ENCODE measurements at regions not wholly inside any gene's neighbourhood (a gene's known extent, or its start where the extent isn't known, plus 50 kb on each side); places are given as distances from the start of the nearest gene placed in this dataset.

GRCh38 chr3:141814375-141814774 is 51.2 kb downstream of the GRK7 start:
- 94 to 96% methylated on average over 2 of the region's 2 CpGs for WGBS, 2 donors
- DNase-seq (ENCODE audit: low spot score in 2 of 2): no peak
- TF ChIP-seq, protein P1, sequence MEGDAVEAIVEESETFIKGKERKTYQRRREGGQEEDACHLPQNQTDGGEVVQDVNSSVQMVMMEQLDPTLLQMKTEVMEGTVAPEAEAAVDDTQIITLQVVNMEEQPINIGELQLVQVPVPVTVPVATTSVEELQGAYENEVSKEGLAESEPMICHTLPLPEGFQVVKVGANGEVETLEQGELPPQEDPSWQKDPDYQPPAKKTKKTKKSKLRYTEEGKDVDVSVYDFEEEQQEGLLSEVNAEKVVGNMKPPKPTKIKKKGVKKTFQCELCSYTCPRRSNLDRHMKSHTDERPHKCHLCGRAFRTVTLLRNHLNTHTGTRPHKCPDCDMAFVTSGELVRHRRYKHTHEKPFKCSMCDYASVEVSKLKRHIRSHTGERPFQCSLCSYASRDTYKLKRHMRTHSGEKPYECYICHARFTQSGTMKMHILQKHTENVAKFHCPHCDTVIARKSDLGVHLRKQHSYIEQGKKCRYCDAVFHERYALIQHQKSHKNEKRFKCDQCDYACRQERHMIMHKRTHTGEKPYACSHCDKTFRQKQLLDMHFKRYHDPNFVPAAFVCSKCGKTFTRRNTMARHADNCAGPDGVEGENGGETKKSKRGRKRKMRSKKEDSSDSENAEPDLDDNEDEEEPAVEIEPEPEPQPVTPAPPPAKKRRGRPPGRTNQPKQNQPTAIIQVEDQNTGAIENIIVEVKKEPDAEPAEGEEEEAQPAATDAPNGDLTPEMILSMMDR (IDR thresholded peaks at IDR 0.05): no peak
- TF ChIP-seq POLR2A (IDR thresholded peaks at IDR 0.05): no peak
- no peak overlapping the region for H3K4me3 ChIP-seq (ENCODE audit: low read depth, poor library complexity, severe bottlenecking)
- intact Hi-C loops (cut with DNase I; ENCODE audit: low total_unique reads): no loop called here

GRCh38 chr3:141815667-141816066 is 52.5 kb downstream of the GRK7 start:
- DNase-seq (ENCODE audit: low spot score in 2 of 2): peak in 1 of 2 donors; percentile 4
- TF ChIP-seq, protein P1 (IDR thresholded peaks at IDR 0.05): no peak
- TF ChIP-seq POLR2A (IDR thresholded peaks at IDR 0.05): no peak
- H3K4me3 ChIP-seq (ENCODE audit: low read depth, poor library complexity, severe bottlenecking): no peak overlapping the region
- intact Hi-C loops (cut with DNase I; ENCODE audit: low total_unique reads): no loop called here

DNA sequence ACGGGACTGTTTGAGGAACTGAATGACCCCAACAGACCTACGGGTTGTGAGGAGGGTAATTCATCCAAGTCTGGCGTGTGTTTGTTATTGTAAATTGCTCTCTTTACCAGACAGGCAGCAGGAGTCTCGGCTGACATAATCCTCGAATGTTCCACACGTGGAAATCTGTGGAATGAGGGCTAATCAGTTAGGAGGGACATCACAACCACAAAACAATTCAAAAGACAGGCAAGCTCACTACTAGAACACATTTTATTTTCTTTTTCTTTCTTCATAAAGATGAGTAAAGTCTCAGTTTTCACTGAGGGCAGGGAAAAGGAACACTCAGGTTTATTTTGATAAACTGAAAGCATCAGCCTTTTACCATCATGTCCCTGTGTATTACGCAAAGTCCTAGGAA is 53.8 kb downstream of the GRK7 start:
- H3K4me3 ChIP-seq (ENCODE audit: low read depth, poor library complexity, severe bottlenecking): no peak overlapping the region
- WGBS, 2 donors: 58 to 59% methylated on average over 7 of the region's 7 CpGs
- DNase-seq (ENCODE audit: low spot score in 2 of 2): no peak
- TF ChIP-seq, protein P1 (IDR thresholded peaks at IDR 0.05): no peak
- TF ChIP-seq POLR2A (IDR thresholded peaks at IDR 0.05): no peak
- intact Hi-C loops (cut with DNase I; ENCODE audit: low total_unique reads): no loop called here

GRCh38 chr3:141825216-141826011 is 51.0 kb upstream of the ATP1B3 start:
- peak in 1 of 2 donors; percentile 59 for DNase-seq (ENCODE audit: low spot score in 2 of 2)
- intact Hi-C loops (cut with DNase I; ENCODE audit: low total_unique reads): no loop called here
- no peak for TF ChIP-seq POLR2A (IDR thresholded peaks at IDR 0.05)
- TF ChIP-seq, protein P1 (IDR thresholded peaks at IDR 0.05): no peak
- WGBS, 2 donors: 64 to 67% methylated on average over 7 of the region's 7 CpGs
- no peak overlapping the region for H3K4me3 ChIP-seq (ENCODE audit: low read depth, poor library complexity, severe bottlenecking)

Data from lower leg skin (tissue), 4 donors.